BJ (cell line): ENCODE measurements at regions not wholly inside any gene's neighbourhood (a gene's known extent, or its start where the extent isn't known, plus 50 kb on each side); places are given as distances from the start of the nearest gene placed in this dataset.

ENCODE experiments used
- CTCF ChIA-PET: fragments of 350-600 bp; formaldehyde crosslinking; extraction: SDS; loops from one replicate; lab custom pipeline; 2021; ENCODE audit warnings: antibody characterized with exemption, inconsistent platforms; lab: Yijun Ruan, JAX
- POLR2A ChIA-PET: fragments of 300-600 bp; sonication (Branson Sonifier 250); formaldehyde crosslinking; extraction: SDS; loops from one replicate; lab custom pipeline; 2021; ENCODE audit warnings: antibody characterized with exemption; lab: Charles Lee
- DNase-seq: peaks from one replicate; pipeline ENCODE4 v3.0.0-alpha.2; 2011; ENCODE audit warnings: low read depth
- H3K27me3 ChIP-seq: 2 replicates; pipeline ENCODE4 v1.6.0; 2011; ENCODE audit warnings: low read length; ENCODE audit not compliant: control insufficient read depth, insufficient read depth
- H3K36me3 ChIP-seq: 2 replicates; pipeline ENCODE4 v1.5.1; 2011; ENCODE audit warnings: low read length; ENCODE audit not compliant: control insufficient read depth, insufficient read depth
- H3K4me3 ChIP-seq: 2 replicates; pipeline ENCODE4 v1.5.1; 2011; ENCODE audit warnings: low read depth, mild to moderate bottlenecking, control low read depth, low read length
- TF ChIP-seq, protein P1 (sequence below): IDR thresholded peaks from 2 replicates; pipeline ENCODE4 v1.5.1; 2011; ENCODE audit warnings: low read depth, mild to moderate bottlenecking, control low read depth, inconsistent platforms, low read length, moderate library complexity; ENCODE audit not compliant: insufficient read depth

DNA sequence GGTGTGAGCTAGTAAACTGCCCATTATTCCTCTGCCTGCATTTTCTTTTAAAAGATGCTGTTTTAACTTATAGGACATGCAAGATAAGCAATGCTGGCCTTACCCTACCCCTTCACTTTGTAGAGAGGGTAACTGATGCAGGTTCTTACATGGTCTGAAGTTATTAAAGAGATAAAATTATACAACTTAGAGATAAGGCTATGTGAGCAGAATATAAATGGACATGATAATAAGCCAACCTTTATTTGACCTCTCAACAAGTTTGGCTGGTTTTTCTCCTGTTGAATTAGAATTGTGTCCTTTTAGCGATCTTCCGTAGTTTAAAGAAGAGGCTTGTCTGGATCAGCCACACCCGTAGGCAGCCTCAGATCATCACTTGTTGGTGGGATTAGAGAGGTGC is 377.0 kb downstream of the BTBD3 start:
- H3K36me3 ChIP-seq: no peaks in the 10 kb centered on the region
- POLR2A ChIA-PET: no interaction called here
- CTCF ChIA-PET: no interaction called here
- H3K27me3 ChIP-seq: no peaks in the 10 kb centered on the region
- no peak for DNase-seq
- H3K4me3 ChIP-seq: no peak overlapping the region
- TF ChIP-seq, protein P1, sequence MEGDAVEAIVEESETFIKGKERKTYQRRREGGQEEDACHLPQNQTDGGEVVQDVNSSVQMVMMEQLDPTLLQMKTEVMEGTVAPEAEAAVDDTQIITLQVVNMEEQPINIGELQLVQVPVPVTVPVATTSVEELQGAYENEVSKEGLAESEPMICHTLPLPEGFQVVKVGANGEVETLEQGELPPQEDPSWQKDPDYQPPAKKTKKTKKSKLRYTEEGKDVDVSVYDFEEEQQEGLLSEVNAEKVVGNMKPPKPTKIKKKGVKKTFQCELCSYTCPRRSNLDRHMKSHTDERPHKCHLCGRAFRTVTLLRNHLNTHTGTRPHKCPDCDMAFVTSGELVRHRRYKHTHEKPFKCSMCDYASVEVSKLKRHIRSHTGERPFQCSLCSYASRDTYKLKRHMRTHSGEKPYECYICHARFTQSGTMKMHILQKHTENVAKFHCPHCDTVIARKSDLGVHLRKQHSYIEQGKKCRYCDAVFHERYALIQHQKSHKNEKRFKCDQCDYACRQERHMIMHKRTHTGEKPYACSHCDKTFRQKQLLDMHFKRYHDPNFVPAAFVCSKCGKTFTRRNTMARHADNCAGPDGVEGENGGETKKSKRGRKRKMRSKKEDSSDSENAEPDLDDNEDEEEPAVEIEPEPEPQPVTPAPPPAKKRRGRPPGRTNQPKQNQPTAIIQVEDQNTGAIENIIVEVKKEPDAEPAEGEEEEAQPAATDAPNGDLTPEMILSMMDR: no peak

DNA sequence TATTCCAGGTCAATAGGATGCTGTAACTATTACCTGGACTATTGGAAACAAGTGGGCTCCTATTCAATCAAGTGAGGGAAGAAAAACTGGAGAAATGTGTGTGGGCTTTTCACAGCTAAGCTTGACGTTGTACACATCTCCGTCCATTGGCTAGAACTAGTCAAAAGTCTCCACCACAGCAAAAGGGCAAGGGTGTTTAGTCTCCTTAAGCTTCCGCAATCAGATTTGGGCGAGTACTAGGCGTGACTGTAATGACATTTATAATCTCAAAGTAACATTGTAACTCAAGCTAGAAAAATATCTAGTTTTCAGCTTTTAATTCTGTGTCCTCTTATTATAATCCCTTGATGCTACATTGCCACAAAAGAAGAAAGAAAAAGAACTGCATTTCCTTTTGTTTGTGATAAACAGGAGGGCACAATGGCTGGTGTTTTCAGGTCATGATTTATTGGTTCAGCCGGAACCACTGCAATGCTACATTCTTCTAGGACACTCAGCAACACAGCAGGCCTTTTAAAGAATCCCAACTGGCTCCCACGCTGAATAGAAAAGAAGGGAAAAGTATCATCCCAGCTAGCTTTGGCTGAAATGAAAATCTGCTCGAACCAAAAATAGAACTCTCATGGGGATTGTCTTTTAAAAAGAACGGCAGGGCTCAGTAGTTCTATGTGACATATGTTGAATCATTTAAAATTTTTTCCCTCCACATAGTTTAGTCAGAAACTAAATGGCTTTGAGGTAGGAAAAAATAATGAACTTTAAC is 387.7 kb downstream of the BTBD3 start:
- no peak for DNase-seq
- CTCF ChIA-PET: no interaction called here

DNA sequence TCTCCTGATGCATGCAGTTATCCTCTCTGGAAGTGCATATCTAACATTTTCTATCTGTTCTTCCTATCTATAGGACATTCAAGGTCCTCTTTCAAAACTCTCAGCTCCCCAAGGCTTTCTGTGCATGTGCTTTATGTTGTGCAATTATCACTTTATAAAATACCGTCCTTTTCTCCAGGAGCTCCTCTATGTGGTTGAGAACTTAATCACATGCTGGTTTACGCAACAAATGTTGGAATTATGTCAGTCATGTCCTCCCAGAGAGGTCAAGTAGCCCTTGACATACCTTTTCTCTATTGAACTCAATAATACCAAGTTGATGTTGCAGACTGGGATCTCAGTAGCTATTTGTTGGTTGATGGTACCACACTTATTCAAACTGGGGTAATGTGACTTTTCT is 388.4 kb downstream of the BTBD3 start:
- Histone ChIP-seq H3K27me3 (no peaks in the 10 kb centered on the region), H3K4me3 (no peak overlapping the region), H3K36me3 (no peaks in the 10 kb centered on the region)
- no peak for DNase-seq
- TF ChIP-seq, protein P1: no peak
- ChIA-PET CTCF (no interaction called here), POLR2A (no interaction called here)

More for the DNA sequence above, 387.7 kb downstream of the BTBD3 start:
- Histone ChIP-seq H3K36me3 (no peaks in the 10 kb centered on the region), H3K4me3 (no peak overlapping the region), H3K27me3 (no peaks in the 10 kb centered on the region)
- TF ChIP-seq, protein P1: no peak
- POLR2A ChIA-PET: no interaction called here

DNA sequence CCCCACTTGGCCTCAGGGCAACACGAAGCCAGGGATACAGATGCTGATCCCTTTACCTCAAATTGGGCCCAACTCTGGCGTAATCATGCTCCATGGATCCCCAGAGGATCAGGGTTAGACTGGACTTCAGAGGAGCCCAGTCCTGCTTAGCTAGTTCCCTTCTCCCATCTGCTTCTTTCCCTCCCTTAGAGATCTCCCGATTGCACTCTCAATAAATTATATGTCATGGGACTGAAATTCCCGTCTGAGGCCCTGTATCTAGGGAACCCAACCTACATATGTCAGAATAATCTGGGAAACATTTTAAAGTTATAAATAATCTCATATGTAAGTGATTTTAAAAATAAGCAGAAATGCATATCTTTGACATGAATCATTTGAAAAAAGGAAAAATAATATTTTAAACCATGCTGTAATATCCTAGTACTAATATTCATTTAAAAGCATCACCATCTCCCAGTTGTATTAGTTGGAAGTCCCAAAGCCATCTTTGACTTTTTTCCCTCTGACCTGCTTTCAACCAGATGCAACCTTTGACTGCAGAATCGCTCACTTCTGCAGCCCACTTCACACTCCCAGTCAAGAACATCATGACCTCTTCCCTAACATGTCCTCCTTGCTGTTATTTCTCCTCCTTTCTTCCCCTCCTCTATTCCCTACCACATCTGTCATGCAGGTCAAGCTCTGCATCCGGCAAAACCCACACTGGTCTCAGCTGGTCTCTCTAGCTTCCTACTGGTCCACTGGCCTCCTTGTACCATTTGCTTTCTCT is 393.6 kb downstream of the BTBD3 start:
- no peak overlapping the region for H3K4me3 ChIP-seq
- CTCF ChIA-PET: no interaction called here
- no peak for DNase-seq
- H3K36me3 ChIP-seq: no peaks in the 10 kb centered on the region
- POLR2A ChIA-PET: no interaction called here
- H3K27me3 ChIP-seq: no peaks in the 10 kb centered on the region
- TF ChIP-seq, protein P1: no peak

DNA sequence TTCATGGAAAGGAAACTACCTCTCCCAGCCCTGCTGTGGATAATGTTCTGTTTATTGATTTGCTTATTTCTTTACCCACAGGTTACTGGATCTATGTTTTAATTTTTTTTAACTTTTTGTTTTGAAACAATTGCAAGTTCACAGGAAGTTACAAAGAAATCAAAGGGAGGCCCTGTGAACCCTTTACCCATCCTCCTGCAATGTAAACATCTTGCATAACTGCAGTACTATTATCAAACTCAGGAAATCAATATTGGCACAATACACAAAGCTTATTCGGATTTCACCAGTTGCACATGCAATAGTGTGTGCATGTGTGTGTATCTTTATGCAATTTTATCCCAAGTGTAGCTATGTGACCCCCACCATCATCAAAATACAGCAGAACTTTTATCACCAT is 398.0 kb downstream of the BTBD3 start:
- POLR2A ChIA-PET: no interaction called here
- CTCF ChIA-PET: no interaction called here
- H3K36me3 ChIP-seq: no peaks in the 10 kb centered on the region
- no peaks in the 10 kb centered on the region for H3K27me3 ChIP-seq
- TF ChIP-seq, protein P1: no peak
- no peak for DNase-seq
- H3K4me3 ChIP-seq: no peak overlapping the region
